Activated CD4-positive, alpha-beta T cell treated with anti-CD3 and anti-CD28 coated beads, Interleukin-2, Interleukin-4, amounts not matched to agents 100 ng/mL and 50 ng/mL, durations not matched to agents 16 hours and 8 hours (primary cell): ENCODE measurements at regions not wholly inside any gene's neighbourhood (a gene's known extent, or its start where the extent isn't known, plus 50 kb on each side); places are given as distances from the start of the nearest gene placed in this dataset.

Experiments used
- DNase-seq: peaks from one replicate; pipeline ENCODE4 v3.0.0-alpha.2; 2020; ENCODE audit warnings: low spot score

DNA sequence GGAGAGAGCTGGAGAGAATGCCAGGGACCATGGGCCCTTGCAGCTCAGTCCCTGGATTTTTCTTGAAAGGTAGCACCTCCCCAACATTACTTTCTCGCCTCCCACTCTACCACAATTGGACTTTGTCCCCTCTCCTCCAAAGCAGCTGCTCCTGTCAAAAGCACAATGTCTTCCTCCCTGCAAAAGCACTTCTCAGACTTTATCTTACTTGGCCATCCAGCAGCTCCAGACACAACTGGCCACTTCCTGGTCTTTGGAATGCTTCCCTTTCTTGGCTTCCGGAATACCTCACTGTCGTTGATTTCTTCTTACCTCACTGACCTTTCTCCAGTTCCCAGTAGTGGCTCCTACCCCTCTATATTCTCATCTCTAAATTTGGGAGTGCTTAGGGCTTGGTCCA lies 134.6 kb upstream of the PROK2 start:
- DNase-seq = no peak

DNA sequence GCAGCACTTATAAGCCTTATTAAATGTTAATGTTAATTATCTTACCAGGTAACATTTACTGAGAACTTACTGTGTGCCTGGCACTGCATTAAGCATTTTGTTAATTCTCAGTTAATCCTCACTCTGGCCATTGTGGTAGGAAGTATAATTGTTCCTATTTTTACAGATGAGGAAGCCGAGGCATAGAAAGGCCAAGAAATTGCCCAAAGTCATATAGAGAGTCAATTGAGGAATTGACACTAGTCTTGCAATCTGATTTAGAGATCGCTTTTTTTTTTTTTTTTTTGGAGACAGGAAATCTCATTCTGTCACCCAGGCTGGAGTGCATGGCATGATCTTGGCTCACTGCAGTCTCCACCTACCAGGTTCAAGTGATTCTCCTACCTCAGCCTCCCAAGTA lies 132.6 kb upstream of the PROK2 start:
- no peak for DNase-seq

DNA sequence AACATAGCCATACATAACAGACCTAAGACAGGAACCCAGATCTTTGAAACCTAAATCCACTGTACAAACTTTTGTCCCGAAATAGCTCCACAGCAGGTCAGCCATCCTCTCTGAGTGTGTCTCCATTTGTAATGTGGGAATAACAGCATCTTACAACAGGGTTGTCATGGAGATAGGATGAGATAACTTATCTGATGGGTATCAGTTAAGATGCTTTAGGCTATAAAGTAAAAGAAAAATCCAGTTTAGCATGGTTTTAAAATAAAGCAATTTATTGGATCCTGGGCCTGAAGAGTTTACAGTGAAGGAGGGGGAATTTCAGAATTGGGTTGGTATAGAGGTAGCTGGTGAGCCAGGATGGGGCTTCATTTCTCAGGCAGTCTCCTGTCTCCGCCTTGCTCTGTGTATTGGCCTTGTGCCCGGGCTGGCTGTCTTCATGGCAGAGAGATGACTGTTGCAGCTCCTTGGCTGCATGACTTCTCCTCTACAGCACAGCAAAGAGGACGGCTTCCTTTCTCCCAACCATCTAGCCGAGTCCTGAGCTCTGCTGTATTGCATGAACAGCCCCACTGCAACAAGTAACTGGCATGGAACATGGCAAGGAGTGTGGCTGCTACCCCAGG lies 131.9 kb upstream of the PROK2 start:
- no peak for DNase-seq

DNA sequence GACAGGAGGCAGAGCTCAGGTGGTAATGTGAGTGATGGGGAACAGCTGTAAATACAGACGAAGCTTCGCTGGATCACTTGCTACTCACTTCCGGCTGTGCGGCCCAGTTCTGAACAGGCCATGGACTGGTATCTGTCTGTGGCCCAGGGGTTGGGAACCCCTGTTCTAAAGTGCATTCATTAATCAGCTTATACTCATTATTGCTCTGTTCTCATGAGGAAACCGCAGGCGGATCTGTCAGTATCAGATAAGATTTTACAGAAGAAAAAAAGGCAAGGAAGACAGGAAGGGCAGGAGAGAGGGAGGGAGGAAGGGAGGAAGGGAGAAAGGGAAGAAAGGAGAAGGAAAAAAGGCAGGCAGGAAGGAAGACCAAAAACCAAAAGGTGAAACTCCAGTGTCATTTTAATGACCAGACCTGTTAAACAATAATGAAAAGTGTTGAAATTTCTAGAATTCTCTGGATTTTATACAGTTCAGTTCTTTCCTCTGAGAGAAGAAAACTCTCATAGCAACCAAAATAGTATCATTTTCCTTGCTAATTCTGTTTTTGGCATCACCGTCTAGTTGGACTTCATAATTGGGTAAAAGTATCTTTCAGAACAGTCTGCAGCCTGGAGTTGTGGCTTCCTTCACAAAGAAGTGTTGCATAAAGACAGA lies 128.0 kb upstream of the PROK2 start:
- DNase-seq = no peak

DNA sequence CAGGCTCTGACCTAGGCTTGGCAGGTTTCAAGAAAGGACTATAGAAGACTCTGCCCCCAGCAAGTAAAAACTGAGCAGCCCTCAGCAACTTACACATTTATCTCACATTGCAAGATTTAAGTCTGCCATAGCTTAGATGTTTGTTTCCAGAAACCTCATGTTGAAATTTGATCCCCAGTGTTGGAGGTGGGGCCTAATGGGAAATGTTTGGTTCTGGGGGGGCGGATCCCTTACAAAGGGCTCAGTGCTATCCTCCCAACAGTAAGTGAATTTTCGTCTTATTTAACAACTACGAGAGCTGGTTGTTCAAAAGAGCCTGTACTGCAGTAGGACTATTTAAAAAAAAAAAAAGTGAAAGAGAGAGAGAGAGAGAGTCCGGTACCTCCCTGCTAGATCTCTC lies 125.2 kb upstream of the PROK2 start:
- no peak for DNase-seq

DNA sequence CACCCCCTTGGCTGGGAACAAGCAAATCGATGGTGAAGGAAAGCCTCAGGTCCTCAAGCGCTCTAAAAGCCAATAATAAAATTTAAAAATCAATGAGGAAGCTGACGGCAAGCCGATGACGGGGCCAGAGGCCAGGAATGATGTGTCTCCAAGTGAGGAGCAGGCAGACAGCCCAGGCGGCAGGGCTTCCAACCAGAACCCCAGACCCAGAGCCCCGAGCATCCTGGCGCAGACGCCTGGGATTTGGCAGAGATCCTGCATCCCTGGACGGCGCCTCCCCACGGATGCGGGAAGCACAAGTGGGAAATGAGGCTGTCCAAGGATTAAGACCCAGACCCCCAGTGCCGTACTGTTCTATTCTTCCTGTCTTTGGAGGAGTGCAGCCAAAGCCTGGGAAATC lies 123.0 kb upstream of the PROK2 start:
- DNase-seq = no peak

DNA sequence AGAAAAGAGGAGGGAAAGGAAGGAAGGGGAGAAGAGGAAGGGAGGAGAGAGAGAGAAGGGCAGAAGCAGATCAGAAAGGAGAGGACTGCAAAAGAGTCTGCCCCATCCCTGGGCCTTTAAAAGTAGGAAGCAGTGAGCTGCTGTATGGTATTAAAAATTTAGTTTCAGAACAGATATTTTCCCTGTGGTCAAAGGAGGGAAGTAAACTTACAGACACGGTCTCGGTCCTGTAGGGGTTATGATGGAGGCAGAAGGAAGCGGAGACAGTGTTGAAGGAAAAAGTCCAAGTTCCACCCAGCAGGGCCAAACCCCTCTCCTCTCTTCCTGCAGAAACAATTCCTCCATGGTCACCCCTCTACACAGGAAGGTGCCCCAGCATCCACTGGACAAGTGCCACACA lies 122.0 kb upstream of the PROK2 start:
- DNase-seq = no peak

DNA sequence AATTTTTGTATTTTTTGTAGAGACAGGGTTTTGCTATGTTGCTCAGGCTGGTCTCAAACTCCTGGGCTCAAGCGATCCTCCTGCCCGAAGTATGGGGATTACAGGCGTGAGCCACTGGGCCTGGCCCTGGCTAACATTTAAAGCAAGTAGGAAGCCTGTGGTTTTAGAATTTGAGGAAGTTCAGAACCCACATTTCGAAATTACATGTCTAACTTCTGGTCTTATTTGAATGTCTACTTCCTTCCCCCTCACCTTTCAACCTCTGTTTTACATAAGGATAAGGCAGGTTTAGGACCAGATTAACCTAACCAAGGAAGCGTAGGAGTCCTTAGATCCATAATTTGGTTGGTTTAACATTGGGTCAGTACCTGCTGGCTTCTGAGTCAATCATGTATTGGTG lies 120.5 kb upstream of the PROK2 start:
- no peak for DNase-seq

DNA sequence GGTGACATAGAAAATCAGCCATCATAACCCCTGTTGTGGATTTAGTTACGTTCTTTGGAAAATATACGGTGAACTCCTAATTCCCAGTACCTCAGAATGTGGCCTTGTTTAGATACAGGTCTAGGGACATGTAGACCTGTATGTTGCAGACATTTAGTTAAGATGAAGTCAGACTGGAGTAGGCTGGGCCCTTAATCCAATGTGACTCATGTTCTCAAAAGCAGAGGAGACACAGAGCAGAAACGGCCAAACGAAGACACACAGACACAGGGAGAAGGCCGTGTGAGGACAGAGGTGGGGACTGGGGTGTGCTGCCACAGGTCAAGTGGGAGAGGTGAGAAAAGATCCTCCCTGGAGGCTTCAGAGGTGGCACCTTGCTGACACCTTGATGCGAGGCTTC lies 119.0 kb upstream of the PROK2 start:
- no peak for DNase-seq

DNA sequence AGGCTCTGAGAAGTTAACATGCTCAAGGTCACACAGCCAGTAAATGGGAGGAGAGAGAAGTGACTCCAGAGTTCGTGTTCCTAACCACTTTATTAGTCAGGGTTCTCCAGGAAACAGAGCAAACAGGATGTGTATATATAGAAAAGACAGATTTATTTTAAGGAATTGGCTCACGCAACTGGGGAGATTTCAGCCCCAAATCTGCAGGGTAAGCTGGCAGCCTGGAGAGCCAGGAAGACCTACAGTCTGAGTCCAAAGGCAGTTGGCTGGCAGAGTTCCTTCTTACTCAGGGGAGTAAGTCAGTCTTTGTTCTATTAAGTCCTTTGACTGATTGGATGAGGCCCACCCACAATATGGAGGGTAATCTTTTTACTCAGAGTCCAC lies 118.2 kb upstream of the PROK2 start:
- DNase-seq = no peak

DNA sequence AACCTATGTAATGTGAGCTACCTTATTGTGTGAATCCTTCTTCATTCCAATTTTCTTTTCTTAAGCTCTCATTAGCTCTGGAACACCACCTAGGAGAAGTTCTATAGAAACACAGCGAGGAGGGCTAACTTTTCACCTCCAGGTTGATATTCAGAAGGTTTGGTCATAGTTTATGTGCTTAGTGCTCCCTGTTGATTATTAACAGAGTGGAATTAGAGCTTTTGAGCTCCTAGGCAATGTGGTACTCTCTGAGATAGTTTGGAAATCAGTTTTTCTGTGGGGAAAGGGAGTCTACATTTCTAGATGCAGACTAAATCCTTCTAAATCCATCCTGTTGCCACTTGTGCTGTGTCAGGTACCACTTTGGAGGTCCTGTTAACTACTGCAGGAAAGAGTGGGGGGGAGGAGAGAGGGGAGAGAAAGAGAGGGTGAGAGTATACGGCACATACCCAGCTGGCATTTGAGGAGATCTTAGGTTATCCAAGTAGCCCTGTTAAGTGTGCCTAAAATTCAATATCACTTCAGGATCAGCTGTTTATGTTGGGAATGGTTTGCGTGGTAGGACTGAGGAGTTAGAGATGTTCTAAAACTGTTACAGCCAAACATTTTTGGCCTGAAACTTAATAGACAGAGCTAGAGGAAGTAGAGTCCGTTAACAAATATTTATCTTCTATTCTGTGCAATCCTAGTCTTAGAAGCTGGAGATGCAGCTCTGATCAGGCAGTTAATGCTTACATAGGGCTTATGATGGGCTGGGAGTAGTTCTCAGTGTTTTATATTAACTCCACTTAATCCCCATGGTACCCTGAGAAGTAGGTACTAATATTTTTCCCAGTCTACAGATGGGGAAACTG lies 117.5 kb upstream of the PROK2 start:
- no peak for DNase-seq

DNA sequence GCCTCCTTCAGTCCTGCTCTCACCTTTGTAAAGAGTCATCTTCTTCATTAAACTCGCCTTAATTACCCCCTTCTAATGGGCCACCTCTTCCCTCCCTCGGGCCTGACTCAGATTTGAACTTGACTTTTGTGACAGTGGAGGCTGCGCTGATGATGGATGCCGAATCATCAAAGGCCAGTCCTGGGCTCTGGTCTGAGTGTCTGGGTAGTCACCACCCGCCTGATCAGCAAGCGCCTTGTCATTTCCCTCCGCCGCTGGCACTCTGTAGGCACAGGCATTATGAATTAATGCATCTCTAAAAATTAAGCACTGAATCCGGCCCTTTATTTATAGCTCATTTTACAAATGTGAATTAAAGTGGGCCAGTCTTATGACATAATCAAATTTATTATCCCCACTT lies 116.7 kb upstream of the PROK2 start:
- DNase-seq = no peak

DNA sequence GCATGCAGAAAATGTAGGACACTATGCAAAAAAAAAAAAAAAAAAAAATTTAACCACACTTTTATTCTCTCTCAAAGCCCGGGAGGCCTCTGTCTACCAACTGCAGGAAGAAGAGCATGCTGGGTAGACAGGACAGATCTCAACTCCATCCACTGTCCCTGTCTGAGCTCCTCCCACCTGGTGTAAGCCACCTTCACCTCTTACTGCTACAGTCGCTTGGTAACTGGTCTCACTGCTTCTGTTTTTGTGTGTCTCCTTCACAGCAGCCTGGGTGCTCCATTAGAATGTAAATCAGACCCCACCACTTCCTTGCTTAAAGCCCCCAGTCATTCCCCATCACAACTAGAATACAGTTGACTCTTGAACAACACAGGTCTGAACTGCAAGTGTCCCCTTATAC lies 115.1 kb upstream of the PROK2 start:
- DNase-seq = no peak

DNA sequence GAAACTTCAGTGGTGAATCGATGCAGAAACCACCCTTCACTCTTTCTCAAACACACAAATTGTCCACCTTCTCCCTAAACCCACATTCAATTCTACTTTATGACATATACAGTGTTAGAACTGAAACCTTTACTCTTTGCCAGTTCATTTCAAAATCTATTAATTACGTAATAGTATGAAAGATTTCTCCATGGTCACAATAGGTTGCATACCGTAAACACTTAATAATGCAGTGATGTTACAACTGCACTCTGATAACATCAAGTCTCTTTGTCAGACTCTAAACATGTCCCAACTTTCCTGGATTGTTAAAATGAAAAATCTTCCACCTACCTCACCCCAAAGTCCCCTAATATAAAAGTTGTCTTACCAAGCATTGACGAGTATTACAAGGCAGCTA lies 111.8 kb upstream of the PROK2 start:
- no peak for DNase-seq

DNA sequence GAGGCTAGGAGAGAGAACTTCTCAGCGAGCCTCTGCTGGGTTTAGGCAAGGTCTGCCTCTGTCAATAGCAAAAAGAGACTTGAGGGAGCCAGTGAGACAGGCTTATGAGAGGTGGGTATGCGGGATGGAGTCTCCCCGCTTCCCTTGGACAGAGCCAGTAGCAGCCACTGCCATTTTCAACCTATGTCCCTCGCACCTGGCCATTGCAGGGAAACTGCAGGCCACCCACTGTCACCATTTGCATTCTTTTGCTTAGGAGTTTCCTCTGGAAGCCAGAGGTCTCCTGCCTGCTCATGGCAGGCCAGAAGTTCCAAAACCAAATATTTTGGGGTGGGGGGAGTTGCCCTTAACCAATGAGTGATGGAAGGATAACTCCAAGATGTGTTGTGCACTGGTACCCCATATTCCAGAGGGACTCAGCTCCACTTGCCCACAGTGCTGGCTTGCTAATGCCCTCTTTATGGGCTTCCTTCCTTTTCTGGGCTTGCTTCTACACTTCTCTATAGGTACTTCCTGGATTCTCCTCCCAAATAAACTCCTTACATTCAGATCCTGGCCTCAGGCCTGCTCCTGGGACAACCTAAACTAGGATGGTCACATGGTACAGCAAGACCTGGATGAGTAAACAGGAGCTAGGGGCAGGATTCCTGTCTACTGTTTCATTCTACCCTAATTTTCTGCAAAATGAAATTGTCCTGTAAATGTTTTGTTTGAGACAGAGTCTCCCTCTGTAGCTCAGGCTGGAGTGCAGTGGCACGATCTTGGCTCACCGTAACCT lies 108.9 kb upstream of the PROK2 start:
- DNase-seq = no peak

DNA sequence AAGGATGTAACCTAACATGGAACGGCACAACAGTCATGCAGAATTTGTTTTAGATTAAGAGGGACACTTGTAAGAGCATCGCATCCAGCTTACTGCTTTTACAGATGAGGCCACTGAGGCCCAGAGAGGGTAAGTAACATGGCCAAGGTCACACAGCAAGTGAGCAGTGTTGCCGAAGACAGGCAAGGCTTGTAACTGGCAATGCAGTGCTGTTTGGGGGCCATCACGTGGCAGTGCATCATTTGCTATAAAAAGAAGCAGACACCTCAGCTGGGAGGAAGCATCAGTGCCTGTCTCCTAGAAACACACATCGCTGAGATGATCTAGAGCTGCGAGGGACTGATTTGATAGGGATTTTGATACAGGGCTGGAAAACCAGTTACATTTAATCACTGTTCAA lies 108.2 kb upstream of the PROK2 start:
- DNase-seq = no peak

DNA sequence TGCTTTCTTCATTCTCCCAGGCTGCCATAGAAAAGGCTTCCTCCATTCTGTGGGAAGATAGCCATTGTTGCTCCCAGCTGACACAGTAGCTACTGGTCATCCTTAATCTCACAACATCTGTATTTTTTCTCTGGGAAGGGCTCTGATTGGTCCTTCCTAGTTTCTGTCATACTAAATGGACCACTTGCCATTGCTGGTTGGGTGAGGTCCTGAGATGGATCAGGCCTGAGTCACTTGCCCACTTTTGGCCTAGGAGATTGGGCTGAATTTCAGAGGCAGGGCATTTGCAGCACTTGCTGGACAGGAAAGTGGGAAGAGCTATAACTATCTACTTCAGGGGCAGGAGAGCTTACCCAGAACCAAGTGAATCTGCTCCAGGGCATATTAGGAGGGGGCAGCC lies 106.5 kb upstream of the PROK2 start:
- no peak for DNase-seq

DNA sequence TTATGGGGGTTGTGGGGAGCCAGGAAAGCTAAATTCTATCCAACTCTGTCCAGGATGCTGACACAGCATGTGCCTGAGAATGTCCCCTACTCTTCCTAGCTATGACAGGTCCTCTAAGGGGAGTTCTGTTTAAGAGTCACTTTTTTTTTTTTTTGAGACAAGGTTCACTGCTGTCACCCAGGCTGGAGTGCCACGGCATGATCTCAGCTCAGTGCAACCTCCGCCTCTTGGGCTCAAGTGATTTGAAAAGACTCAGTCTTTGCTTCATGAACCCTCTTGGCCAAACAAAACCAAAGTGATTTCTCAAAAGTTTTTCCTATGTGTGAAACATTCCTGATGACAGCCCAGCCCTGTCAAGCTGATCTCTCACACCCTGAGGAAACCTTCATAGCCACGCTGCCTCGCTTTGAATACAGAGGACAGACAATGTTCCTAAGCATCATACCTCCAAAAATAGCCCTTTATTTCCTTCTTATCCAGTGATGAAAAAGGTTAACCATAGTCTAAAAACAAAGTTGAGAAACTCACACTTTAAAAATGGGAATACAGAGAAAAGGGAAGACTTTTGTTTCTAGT lies 105.5 kb upstream of the PROK2 start:
- no peak for DNase-seq

DNA sequence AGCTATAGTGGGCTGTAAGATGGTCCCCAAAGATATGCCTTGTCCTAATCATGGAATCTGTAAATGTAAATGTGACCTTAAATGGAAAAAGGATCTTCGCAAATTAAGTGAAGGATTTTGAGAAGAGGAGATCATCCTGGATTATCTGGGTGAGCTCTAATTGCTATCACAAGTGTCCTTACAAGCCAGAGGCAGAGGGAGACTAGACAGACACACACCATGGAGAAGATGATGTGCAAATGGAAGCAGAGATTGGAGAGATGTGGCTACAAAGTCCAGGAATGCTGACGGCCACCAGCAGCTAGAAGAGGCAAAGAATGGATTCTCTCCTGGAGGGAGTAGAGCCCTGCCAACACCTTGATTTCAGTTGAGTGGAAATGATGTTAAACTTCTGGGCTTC lies 102.3 kb upstream of the PROK2 start:
- DNase-seq = no peak

DNA sequence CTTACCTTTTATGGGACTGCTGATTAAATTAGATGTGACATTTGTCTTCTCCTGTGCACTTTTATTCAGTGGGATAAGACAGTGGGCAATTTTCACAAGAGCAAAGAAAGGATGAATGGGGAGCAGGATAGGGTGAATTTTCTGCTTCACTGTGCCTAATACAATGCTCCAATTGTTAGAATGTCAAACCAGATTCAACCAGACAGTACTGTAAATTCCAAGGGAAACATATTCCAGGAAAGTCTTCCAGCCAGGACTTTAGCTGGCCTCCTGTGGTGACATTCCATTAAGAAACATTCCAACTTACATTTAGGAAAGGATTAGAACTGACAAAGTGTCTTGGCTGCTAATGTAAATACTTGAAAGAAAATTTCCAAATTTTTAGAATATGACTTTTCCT lies 100.1 kb upstream of the PROK2 start:
- no peak for DNase-seq

DNA sequence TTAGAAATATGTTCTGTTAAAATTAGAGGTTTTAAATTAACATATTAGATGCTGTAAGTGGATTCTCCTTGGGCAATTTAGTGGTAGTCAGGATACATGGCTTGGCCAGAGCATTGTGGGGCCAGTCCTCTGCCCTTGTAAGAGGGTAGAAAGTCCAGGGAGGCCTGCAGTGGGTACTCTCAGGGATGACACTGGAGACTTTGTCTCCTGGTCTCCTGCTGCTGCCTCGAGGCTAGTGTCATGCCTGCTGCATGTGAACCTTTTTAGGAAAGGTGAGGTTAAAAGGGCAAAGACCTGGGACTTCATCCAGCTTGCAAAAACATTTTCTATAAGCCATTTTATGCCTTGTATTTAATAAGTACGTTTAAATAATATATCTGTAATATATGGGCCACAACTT lies 96.8 kb upstream of the PROK2 start:
- no peak for DNase-seq

DNA sequence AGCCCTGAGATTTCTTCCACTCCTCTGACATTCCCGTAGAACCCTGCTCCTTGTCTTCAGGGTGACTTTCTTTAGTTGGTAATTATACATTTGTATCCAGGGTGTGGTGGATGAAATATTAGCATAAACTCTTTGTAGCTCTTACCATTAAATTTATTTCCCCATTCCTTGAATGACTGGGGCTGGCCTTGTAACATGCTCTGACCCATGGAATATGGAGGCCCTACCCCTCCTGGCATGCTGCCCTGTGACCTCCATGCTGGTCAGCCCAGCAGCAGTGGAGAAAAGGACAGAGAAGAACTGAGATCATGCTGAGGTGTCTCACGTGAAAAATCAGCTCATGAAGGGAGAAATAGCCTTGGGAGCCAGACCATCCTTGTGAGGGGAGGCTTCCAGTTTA lies 96.1 kb upstream of the PROK2 start:
- DNase-seq = no peak
